ENCODE measurements at regions not wholly inside any gene's neighbourhood (a gene's known extent, or its start where the extent isn't known, plus 50 kb on each side); places are given as distances from the start of the nearest gene placed in this dataset.
"Not testable (repeated sequence)": the region's sequence is repeated elsewhere in the genome, so short reads cannot be mapped to it uniquely, and the experiment has no call there.

- Histone ChIP-seq H3K4me3 (ENCODE audit: low read length) (no peak overlapping the region), H3K27ac (ENCODE audit: low read length) (no peak overlapping the region), H3K36me3 (ENCODE audit: control insufficient read depth, low read depth, low read length) (no peaks in the 10 kb centered on the region), H3K27me3 (ENCODE audit: control insufficient read depth, insufficient read depth, low read length) (no peaks in the 10 kb centered on the region), H3K4me1 (ENCODE audit: control insufficient read depth, low read depth, low read length) (no peaks in the 10 kb centered on the region), H3K9me3 (ENCODE audit: control insufficient read depth, low read depth, low read length) (no peaks in the 10 kb centered on the region), H3K9ac (ENCODE audit: low read length) (no peak overlapping the region)
Observed at GRCh38 chr1:221987860-221988520, 246.1 kb upstream of the DUSP10 start.

DNA sequence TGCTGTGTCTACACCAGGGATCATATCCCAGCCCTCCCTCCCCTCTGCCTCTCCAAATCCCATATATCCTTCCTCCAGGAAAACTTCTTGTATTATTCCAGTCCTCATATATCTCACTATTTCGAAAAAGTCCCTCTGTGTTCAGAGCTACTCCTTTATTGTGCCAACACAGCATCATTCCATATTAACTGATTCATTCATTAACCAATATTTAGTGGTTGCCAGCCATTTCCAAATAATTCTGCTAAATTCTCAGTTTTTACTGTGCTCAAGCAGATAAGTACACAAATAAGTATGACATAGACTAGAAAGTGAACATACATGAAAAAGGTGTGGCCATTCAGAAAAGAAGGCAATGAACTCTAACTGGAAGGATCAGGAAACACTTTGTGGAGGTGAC lies 241.6 kb upstream of the DUSP10 start:
- Histone ChIP-seq H3K27ac (ENCODE audit: low read length) (no peak overlapping the region), H3K4me3 (ENCODE audit: low read length) (no peak overlapping the region), H3K36me3 (ENCODE audit: control insufficient read depth, low read depth, low read length) (no peaks in the 10 kb centered on the region), H3K9me3 (ENCODE audit: control insufficient read depth, low read depth, low read length) (no peaks in the 10 kb centered on the region), H3K4me1 (ENCODE audit: control insufficient read depth, low read depth, low read length) (peaks cover 14% of the 10 kb centered on the region), H3K27me3 (ENCODE audit: control insufficient read depth, insufficient read depth, low read length) (no peaks in the 10 kb centered on the region), H3K9ac (ENCODE audit: low read length) (no peak overlapping the region)

DNA sequence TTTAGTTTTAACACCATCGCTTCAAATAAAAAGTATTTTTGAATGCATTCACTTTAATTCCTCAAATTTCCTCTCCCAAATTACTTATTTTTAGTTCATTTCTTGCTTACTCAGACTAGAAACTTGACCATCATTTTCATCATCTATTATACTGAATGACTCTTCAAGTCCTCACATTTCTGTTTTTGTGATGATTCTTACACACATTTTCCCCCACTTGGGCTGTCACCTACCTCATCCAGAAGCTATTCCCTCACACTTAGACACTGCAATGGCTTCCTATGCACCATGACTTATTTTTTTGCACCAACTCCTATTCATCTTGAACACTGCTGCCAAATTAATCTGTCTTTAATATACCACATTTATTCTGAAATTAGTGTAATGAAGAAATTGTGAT lies 239.6 kb upstream of the DUSP10 start:
- no peak overlapping the region for H3K27ac ChIP-seq (ENCODE audit: low read length)
- no peaks in the 10 kb centered on the region for H3K36me3 ChIP-seq (ENCODE audit: control insufficient read depth, low read depth, low read length)
- H3K4me1 ChIP-seq (ENCODE audit: control insufficient read depth, low read depth, low read length): peaks cover 14% of the 10 kb centered on the region
- H3K9me3 ChIP-seq (ENCODE audit: control insufficient read depth, low read depth, low read length): no peaks in the 10 kb centered on the region
- no peaks in the 10 kb centered on the region for H3K27me3 ChIP-seq (ENCODE audit: control insufficient read depth, insufficient read depth, low read length)
- no peak overlapping the region for H3K9ac ChIP-seq (ENCODE audit: low read length)
- H3K4me3 ChIP-seq (ENCODE audit: low read length): no peak overlapping the region

DNA sequence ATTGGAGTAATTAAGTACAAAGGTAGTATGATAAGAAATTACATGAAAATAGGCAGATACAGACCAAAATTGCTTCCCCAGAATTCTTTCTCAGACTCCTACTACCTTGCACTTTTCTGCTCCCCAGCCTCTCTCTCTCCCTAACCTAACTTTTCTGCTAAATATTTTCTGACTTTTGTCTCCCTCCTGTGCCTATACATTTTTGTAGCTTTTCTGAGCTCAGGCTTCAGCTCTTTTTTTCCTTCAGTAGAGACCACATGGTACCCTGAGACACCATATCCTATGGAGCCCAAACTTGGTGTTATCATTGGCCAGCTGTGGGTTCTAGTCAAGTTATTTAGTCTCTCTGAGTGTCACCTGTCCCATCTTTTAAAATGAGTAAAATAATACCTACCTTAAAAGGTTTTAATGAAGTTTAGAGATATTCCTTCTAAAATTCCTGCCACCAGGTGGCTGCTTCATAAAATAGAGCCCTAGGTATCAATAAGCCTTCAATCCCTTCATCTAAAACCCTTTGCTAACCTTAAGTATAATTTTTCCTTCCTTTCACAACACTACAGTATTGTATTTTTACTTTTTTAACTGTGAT lies 237.6 kb upstream of the DUSP10 start:
- Histone ChIP-seq H3K9me3 (ENCODE audit: control insufficient read depth, low read depth, low read length) (no peaks in the 10 kb centered on the region), H3K27ac (ENCODE audit: low read length) (no peak overlapping the region), H3K4me3 (ENCODE audit: low read length) (no peak overlapping the region), H3K9ac (ENCODE audit: low read length) (peak overlapping the region; percentile 7), H3K4me1 (ENCODE audit: control insufficient read depth, low read depth, low read length) (peaks cover 14% of the 10 kb centered on the region), H3K36me3 (ENCODE audit: control insufficient read depth, low read depth, low read length) (no peaks in the 10 kb centered on the region), H3K27me3 (ENCODE audit: control insufficient read depth, insufficient read depth, low read length) (no peaks in the 10 kb centered on the region)

- Histone ChIP-seq H3K4me1 (ENCODE audit: control insufficient read depth, low read depth, low read length) (peaks cover 14% of the 10 kb centered on the region), H3K27ac (ENCODE audit: low read length) (peak overlapping the region; percentile 13)
- H3K9ac ChIP-seq (ENCODE audit: low read length); H3K27me3 ChIP-seq (ENCODE audit: control insufficient read depth, insufficient read depth, low read length); H3K4me3 ChIP-seq (ENCODE audit: low read length); H3K9me3 ChIP-seq (ENCODE audit: control insufficient read depth, low read depth, low read length); H3K36me3 ChIP-seq (ENCODE audit: control insufficient read depth, low read depth, low read length): not testable (repeated sequence)
Observed at GRCh38 chr1:221978631-221979334, 236.9 kb upstream of the DUSP10 start.

DNA sequence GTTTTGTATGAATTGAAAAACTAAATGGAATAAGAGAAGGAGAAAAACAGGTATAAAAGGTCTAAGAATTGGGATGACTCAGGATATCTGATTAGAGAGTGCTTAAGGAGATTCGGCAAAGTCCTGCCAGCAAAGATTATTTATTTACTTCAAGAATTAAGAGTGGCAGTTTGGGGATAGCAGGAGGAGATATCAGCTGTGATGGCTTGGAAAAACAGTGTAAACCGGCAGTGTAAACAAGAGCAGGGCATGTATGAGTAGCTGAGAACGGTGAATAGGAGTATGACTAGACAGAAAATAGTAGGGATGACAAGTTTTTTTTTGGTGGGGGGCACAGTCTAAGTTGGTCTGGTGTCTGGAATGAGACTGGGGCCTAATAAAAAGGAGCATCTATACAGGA lies 231.9 kb upstream of the DUSP10 start:
- H3K27ac ChIP-seq (ENCODE audit: low read length); H3K9me3 ChIP-seq (ENCODE audit: control insufficient read depth, low read depth, low read length): not testable (repeated sequence)
- peaks cover 17% of the 10 kb centered on the region for H3K4me1 ChIP-seq (ENCODE audit: control insufficient read depth, low read depth, low read length)

DNA sequence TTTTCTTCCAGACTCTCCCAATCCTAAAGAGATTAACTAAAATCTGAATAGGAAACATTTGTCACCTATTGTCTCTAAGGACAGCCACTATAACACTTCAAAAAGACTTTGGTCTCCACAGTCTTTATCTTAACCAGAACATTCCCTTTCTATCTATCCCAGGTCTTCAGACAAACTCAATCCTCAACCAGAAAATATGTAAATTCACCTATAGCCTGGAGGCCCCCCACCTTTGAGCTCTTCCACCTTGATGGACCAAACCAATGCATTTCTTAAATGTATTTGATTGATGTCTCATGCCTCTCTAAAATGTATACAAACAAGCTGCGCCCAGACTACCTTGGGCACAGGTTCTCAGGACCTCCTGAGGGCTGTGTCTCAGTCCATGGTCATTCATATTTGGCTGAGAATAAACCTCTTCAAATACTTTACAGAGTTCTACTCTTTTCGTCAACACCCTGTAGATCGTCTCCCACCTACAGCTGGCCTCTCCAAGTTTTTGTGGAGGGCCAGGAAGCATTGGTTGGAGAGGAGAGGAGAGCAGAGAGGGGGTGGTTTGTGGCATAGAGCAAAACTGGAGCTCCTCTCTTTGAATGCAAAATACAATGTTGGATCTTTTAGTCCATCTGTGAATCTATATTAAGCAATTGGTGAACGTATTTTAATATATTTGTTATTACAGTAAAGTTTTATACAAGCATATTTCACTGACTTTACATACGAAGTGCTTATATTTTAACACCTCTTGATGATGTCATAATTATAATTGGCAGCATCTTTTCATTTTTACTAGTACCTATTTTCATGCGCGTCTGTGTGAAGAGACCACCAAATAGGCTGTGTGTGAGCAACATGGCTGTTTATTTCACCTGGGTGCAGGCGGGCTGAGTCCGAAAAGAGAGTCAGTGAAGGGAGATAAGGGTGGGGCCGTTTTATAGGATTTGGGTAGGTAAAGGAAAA lies 230.7 kb upstream of the DUSP10 start:
- Histone ChIP-seq H3K4me1 (ENCODE audit: control insufficient read depth, low read depth, low read length) (peaks cover 12% of the 10 kb centered on the region), H3K9me3 (ENCODE audit: control insufficient read depth, low read depth, low read length) (no peaks in the 10 kb centered on the region), H3K36me3 (ENCODE audit: control insufficient read depth, low read depth, low read length) (no peaks in the 10 kb centered on the region), H3K27me3 (ENCODE audit: control insufficient read depth, insufficient read depth, low read length) (no peaks in the 10 kb centered on the region), H3K9ac (ENCODE audit: low read length) (no peak overlapping the region), H3K27ac (ENCODE audit: low read length) (no peak overlapping the region), H3K4me3 (ENCODE audit: low read length) (no peak overlapping the region)

More for the DNA sequence above, 231.9 kb upstream of the DUSP10 start:
- not testable (repeated sequence) for H3K4me3 ChIP-seq (ENCODE audit: low read length); H3K9ac ChIP-seq (ENCODE audit: low read length); H3K27me3 ChIP-seq (ENCODE audit: control insufficient read depth, insufficient read depth, low read length); H3K36me3 ChIP-seq (ENCODE audit: control insufficient read depth, low read depth, low read length)

GRCh38 chr1:221971035-221971434 lies 229.1 kb upstream of the DUSP10 start:
- H3K9ac ChIP-seq (ENCODE audit: low read length): not testable (repeated sequence)

GRCh38 chr1:221969298-221969858 lies 227.5 kb upstream of the DUSP10 start:
- not testable (repeated sequence) for H3K27ac ChIP-seq (ENCODE audit: low read length); H3K36me3 ChIP-seq (ENCODE audit: control insufficient read depth, low read depth, low read length); H3K4me3 ChIP-seq (ENCODE audit: low read length); H3K9ac ChIP-seq (ENCODE audit: low read length); H3K9me3 ChIP-seq (ENCODE audit: control insufficient read depth, low read depth, low read length); H3K27me3 ChIP-seq (ENCODE audit: control insufficient read depth, insufficient read depth, low read length)
- peaks cover 23% of the 10 kb centered on the region for H3K4me1 ChIP-seq (ENCODE audit: control insufficient read depth, low read depth, low read length)

More at GRCh38 chr1:221971035-221971434, 229.1 kb upstream of the DUSP10 start:
- H3K27me3 ChIP-seq (ENCODE audit: control insufficient read depth, insufficient read depth, low read length); H3K27ac ChIP-seq (ENCODE audit: low read length); H3K9me3 ChIP-seq (ENCODE audit: control insufficient read depth, low read depth, low read length); H3K36me3 ChIP-seq (ENCODE audit: control insufficient read depth, low read depth, low read length); H3K4me3 ChIP-seq (ENCODE audit: low read length): not testable (repeated sequence)
- peaks cover 12% of the 10 kb centered on the region for H3K4me1 ChIP-seq (ENCODE audit: control insufficient read depth, low read depth, low read length)

DNA sequence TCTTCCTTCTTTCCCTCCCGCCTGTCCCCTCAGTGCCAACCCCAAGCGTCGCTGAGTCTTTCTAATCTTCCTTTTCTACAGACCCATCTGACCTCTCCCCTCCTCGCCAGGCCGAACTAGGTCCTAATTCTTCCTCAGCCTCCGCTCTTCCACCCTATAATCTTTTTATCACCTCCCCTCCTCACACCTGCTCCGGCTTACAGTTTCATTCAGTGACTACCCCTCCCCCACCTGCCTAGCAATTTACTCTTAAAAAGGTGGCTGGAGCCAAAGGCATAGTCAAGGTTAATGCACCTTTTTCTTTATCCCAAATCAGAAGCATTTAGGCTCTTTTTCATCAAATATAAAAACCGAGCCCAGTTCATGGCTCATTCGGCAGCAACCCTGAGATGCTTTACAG lies 225.6 kb upstream of the DUSP10 start:
- not testable (repeated sequence) for H3K27me3 ChIP-seq (ENCODE audit: control insufficient read depth, insufficient read depth, low read length); H3K9me3 ChIP-seq (ENCODE audit: control insufficient read depth, low read depth, low read length); H3K36me3 ChIP-seq (ENCODE audit: control insufficient read depth, low read depth, low read length); H3K9ac ChIP-seq (ENCODE audit: low read length); H3K4me3 ChIP-seq (ENCODE audit: low read length); H3K27ac ChIP-seq (ENCODE audit: low read length)
- H3K4me1 ChIP-seq (ENCODE audit: control insufficient read depth, low read depth, low read length): peaks cover 18% of the 10 kb centered on the region

DNA sequence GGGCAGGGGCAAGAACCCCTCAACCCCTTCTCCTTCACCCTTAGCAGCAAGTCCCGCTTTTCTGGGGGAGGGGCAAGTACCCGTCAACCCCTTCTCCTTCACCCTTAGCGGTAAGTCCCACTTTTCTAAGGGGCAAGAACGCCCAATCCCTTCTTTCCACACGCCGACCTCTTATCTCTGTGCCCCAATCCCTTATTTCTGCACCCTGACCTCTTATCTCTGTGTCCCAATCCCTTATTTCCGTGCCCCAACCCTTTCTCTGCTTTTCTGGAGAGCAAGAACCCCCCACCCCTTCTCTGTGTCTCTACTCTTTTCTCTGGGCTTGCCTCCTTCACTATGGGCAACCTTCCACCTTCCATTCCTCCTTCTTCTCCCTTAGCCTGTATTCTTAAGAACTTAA lies 225.0 kb upstream of the DUSP10 start:
- not testable (repeated sequence) for H3K27me3 ChIP-seq (ENCODE audit: control insufficient read depth, insufficient read depth, low read length); H3K4me3 ChIP-seq (ENCODE audit: low read length); H3K36me3 ChIP-seq (ENCODE audit: control insufficient read depth, low read depth, low read length); H3K9ac ChIP-seq (ENCODE audit: low read length); H3K9me3 ChIP-seq (ENCODE audit: control insufficient read depth, low read depth, low read length); H3K27ac ChIP-seq (ENCODE audit: low read length)
- peaks cover 14% of the 10 kb centered on the region for H3K4me1 ChIP-seq (ENCODE audit: control insufficient read depth, low read depth, low read length)
